Activated T-cell treated with anti-CD3 and anti-CD28 coated beads, Interleukin-2, amount 50 U/mL, for 48 hours (primary cell): ENCODE measurements at regions not wholly inside any gene's neighbourhood (a gene's known extent, or its start where the extent isn't known, plus 50 kb on each side); places are given as distances from the start of the nearest gene placed in this dataset.

Experiments used
- DNase-seq, 2 experiments: peaks; one replicate each; pipeline ENCODE4 v3.0.0-alpha.2; 2020

- no peak for DNase-seq
These were observed 72.4 kb upstream of the GTSF1L start for GRCh38 chr20:43799150-43799711.

DNA sequence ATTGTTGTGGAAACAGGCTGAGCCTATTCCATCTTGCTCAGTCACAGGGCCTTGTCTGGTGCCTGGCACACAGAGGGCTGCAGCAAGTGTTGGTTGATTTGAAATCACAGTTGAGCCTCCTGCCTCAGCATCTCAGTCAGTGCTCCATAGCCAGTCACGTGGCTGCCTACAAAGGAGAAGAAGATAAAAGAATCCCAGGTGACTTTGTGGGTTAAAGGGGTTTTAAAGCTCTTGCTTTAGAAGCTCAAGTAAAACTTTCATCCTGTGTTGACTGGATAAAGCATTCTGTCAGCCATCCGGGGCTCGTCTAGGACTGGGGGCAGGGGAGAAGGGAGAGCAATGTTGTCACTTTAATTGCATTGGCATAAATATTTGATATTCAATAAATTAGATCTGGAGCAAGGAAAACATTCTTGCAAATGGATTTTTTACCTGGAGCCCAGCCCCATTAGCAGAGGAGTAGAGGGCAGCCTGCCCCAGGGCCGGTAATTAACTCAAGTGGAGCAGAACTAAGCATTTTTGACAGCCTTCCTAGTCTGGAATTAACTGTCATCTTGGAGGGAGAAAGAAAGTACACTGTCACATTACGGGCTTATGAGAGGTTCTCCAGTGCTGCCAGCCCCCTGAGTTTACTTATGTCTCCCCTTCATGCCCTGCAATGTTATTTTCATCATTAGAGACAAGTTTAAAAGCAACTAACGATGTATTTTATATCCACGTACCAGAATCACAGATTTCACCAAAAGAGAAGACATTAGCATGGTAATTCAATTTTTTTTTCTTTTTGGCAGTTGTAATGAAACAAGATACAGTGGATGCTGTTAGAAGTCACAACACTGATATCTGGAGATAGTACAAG, 71.7 kb upstream of the GTSF1L start:
- no peak for DNase-seq

- DNase-seq = no peak
These were observed 67.5 kb upstream of the GTSF1L start for GRCh38 chr20:43794326-43794725.

GRCh38 chr20:43789593-43789992, 62.8 kb upstream of the GTSF1L start:
- no peak for DNase-seq

DNA sequence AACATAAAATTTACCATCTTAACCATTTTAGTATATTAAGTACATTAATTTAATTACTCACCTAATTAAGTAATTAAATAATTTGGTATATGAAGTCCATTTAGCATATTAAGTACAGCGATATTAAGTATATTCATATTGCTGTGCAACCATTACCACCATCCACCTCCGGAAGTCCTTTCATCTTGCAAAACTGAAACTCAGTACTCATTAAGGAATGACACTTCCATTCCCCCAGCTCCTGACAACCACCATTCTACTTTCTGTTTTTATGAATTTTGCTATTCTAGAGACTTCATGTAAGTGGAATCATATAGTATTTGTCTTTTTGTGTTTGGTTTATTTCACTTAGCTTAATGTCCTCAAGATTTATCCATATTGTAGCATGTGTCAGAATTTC, 61.1 kb upstream of the GTSF1L start:
- no peak for DNase-seq

- no peak for DNase-seq
These were observed 60.1 kb upstream of the GTSF1L start for GRCh38 chr20:43786885-43787284.

GRCh38 chr20:43781215-43781614, 54.4 kb upstream of the GTSF1L start:
- no peak for DNase-seq

DNA sequence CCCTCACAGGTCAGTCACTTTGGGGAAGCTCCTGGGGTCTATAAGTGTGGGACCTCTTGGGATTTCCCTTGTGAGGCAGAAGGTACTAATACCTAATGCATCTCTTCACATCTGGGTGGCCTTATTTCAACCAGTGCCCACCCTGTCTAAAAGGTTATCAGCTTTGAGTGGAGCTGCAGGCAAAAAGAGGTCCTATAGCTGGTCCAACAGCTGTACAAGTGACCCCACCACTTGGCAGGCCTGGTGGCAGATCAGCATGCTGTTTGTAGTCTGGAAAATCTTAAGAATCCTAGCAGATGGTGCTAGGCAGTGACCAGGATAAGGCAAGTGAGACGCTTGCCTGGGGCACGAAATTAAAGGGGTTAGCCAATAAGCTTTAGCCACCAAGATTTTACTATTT, 51.6 kb upstream of the GTSF1L start:
- DNase-seq = no peak

GRCh38 chr20:43776691-43777090, 49.9 kb upstream of the GTSF1L start:
- DNase-seq = no peak
